ENCODE measurements at regions not wholly inside any gene's neighbourhood (a gene's known extent, or its start where the extent isn't known, plus 50 kb on each side); places are given as distances from the start of the nearest gene placed in this dataset.

DNA sequence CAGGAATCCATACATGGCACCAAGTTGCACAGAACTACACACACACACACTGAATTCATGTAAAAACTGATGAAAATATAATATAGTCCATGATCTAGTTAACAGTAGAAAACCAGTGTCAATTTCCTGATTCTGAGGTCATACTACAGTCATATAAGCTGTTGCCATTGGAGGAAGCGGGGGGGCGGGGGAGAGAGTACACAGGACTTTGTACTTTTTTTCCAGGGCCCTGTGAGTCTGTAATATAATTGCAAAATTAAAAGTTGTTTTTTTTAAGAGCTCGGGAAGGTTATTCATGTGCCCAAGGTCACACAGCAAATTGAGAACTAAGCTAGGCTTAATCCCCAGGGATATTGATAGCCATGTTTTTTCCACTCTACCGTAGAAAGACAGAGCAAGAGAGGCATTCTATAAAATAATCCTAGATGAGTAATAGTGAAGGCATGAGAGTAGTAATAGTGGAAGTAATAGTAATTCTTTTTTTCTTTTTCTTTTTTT is 312.3 kb downstream of the MN1 start:
- no peak for FAIRE-seq
- TF ChIP-seq, protein P1, sequence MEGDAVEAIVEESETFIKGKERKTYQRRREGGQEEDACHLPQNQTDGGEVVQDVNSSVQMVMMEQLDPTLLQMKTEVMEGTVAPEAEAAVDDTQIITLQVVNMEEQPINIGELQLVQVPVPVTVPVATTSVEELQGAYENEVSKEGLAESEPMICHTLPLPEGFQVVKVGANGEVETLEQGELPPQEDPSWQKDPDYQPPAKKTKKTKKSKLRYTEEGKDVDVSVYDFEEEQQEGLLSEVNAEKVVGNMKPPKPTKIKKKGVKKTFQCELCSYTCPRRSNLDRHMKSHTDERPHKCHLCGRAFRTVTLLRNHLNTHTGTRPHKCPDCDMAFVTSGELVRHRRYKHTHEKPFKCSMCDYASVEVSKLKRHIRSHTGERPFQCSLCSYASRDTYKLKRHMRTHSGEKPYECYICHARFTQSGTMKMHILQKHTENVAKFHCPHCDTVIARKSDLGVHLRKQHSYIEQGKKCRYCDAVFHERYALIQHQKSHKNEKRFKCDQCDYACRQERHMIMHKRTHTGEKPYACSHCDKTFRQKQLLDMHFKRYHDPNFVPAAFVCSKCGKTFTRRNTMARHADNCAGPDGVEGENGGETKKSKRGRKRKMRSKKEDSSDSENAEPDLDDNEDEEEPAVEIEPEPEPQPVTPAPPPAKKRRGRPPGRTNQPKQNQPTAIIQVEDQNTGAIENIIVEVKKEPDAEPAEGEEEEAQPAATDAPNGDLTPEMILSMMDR (IDR thresholded peaks at IDR 0.05; ENCODE audit: insufficient read depth, missing control alignments) = no peak
- DNase-seq (ENCODE audit: insufficient read length, low spot score) = no peak

DNA sequence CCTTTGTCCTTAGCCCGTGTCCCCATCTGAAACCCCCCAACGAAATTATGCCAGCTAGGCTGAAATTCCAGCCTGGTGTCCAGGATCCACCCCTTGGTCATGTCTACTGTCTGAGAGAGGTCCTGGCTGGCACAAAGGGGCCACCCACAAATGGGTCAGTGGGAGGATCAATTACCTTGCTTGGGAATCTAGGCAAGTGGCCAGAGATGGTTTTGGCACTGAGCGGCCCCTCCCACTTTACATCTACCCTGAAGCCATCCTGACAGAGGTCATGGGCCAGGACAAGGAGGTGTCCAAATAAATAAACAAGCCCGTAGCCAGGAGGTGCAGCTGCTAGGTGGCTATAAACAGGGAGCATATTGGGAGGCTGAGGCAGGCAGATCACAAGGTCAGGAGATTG is 311.5 kb downstream of the MN1 start:
- DNase-seq (ENCODE audit: insufficient read length, low spot score) = no peak
- FAIRE-seq = no peak
- TF ChIP-seq, protein P1 (IDR thresholded peaks at IDR 0.05; ENCODE audit: insufficient read depth, missing control alignments) = no peak

DNA sequence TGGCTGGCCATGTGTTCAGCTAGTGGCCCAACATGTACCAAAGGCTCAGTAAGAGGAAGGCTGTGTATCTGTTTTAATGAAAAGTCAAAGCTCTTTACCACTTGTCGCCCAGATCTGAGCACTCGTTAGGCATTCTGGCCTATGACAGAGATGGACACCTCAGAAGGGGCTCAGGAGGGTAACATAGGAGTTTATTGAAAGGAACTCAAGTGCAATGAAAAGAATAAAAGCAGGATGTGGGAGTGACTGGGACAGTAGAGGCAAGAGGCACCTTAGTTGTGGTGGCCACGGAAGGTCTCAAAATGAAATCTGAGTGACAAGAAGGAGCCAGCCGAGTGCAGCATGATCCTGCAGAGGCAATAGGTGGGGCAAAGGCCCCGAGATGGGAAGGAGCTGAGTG is 309.7 kb downstream of the MN1 start:
- DNase-seq (ENCODE audit: insufficient read length, low spot score) (no peak), FAIRE-seq (no peak)
- TF ChIP-seq, protein P1 (IDR thresholded peaks at IDR 0.05; ENCODE audit: insufficient read depth, missing control alignments) = no peak

DNA sequence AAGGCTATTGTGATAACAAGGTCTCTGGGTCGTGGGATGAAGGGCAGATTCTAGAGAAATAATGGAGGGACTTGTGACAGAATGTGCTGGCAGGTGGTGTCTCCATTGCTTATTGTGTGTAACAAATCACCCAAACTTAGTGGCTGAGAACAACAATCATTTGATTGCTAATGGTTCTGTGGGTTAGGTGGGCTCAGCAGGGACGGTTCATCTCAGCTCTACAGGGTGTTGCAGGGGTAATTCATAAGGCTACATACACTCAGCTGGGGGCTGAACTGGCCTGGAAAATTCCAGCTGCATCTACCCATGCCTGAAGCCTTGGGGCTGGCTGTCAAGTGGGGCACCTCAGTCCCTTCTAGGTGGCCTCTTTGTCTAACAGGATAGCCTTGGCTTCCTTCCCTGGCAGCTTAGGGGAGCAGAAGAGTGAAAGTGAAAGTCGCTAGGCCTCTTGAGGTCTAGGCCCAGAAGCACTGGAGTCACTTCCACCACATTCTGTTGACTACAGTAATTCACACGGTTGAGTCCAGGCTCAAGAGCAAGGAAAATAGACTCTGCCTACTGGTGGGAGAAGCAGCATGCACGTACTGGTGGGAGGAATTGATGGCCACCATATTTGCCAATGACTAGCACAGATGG is 308.9 kb downstream of the MN1 start:
- DNase-seq (ENCODE audit: insufficient read length, low spot score) (no peak), FAIRE-seq (no peak)
- TF ChIP-seq, protein P1 (IDR thresholded peaks at IDR 0.05; ENCODE audit: insufficient read depth, missing control alignments) = no peak

DNA sequence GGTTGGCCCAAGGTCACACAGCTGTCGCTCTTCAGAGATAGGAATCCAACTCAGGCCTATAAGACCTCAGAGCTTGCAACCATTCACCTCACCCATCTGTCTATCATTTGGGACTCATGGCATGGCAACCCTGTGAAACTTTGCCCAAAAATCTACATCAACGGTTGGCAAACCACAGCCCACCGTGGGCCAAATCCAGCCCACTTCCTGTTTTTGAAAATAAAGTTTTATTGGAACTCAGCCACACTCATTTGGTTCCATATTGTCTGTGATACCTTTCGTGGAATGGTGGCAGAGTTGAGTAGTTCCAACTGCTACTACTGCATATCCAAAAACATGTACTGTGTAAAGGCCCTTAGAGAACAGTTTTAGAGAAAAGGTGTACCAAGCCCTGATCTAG is 307.8 kb downstream of the MN1 start:
- no peak for FAIRE-seq
- TF ChIP-seq, protein P1 (IDR thresholded peaks at IDR 0.05; ENCODE audit: insufficient read depth, missing control alignments) = no peak

DNA sequence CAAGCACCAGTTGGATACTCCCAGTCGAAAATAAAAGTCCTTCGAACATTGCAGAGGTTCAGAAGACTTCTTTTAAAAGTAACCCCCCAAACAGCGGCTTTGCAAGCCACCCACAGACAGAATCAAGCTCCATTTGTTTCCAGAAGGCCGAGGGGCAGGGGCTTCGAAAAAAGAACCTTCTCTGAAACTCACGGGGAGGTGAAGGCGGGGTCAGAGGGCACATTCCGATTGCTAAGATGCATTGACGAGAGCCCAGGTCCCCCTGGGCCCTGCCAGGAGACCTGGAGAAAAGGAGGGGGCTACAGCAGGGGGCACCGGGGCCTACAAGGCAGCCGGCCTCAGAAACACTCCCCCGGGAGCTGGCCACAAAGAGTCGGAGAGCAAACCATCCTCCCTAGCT is 306.8 kb downstream of the MN1 start:
- TF ChIP-seq, protein P1 (IDR thresholded peaks at IDR 0.05; ENCODE audit: insufficient read depth, missing control alignments) = no peak
- FAIRE-seq (no peak), DNase-seq (ENCODE audit: insufficient read length, low spot score) (no peak)

More for the DNA sequence above, 307.8 kb downstream of the MN1 start:
- DNase-seq (ENCODE audit: insufficient read length, low spot score) = no peak

DNA sequence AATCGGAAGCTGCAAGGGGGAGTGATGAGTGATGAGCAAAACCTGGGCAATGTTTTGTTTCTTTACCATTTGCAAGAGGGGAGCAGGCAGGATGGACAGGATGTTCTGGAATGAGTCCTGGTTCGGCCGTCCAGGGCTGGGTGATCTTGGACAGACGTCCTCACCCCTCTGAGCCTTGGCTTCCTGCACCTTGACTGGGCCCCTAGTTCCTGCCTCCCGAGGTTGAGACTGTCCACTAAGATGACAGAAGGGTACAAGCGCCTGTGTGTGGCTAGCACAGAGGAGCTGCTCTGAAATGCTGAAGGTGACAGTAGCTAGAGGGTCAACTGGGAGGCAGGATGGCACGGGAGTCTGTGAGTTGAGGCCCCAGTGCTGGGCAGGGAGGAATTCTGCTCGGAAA is 306.2 kb downstream of the MN1 start:
- no peak for FAIRE-seq

More for the DNA sequence above, 306.2 kb downstream of the MN1 start:
- TF ChIP-seq, protein P1 (IDR thresholded peaks at IDR 0.05; ENCODE audit: insufficient read depth, missing control alignments) = no peak
- no peak for DNase-seq (ENCODE audit: insufficient read length, low spot score)

Measured in D721Med (cell line).